ENCODE measurements at regions not wholly inside any gene's neighbourhood (a gene's known extent, or its start where the extent isn't known, plus 50 kb on each side); places are given as distances from the start of the nearest gene placed in this dataset.

- no peak overlapping the region for H3K27ac ChIP-seq
- no peak for DNase-seq
- no peak overlapping the region for H3K9ac ChIP-seq (ENCODE audit: low read depth in 2 of 2, low read length in 2 of 2)
- no peaks in the 10 kb centered on the region for H3K9me3 ChIP-seq
- H3K4me1 ChIP-seq = no peaks in the 10 kb centered on the region
- H3K4me3 ChIP-seq = no peak overlapping the region
- H3K36me3 ChIP-seq = no peaks in the 10 kb centered on the region
- no peaks in the 10 kb centered on the region for H3K27me3 ChIP-seq
- intact Hi-C loops (cut with DNase I) = no loop called here
- no peak for TF ChIP-seq CTCF (IDR thresholded peaks at IDR 0.05)
Observed at GRCh38 chr2:6648596-6649247, 217.0 kb downstream of the CMPK2 start.

- no peaks in the 10 kb centered on the region for H3K36me3 ChIP-seq
- no peak for TF ChIP-seq CTCF (IDR thresholded peaks at IDR 0.05)
- H3K27ac ChIP-seq = no peak overlapping the region
- H3K9ac ChIP-seq (ENCODE audit: low read depth in 2 of 2, low read length in 2 of 2) = no peak overlapping the region
- DNase-seq = no peak
- intact Hi-C loops (cut with DNase I) = no loop called here
- H3K4me3 ChIP-seq = no peak overlapping the region
- no peaks in the 10 kb centered on the region for H3K4me1 ChIP-seq
- no peaks in the 10 kb centered on the region for H3K27me3 ChIP-seq
- H3K9me3 ChIP-seq = no peaks in the 10 kb centered on the region
Observed at GRCh38 chr2:6650311-6650710, 215.4 kb downstream of the CMPK2 start.

GRCh38 chr2:6652251-6652650 lies 213.5 kb downstream of the CMPK2 start:
- DNase-seq = no peak
- Histone ChIP-seq H3K4me1 (no peaks in the 10 kb centered on the region), H3K36me3 (no peaks in the 10 kb centered on the region), H3K27me3 (no peaks in the 10 kb centered on the region), H3K9me3 (no peaks in the 10 kb centered on the region), H3K9ac (ENCODE audit: low read depth in 2 of 2, low read length in 2 of 2) (no peak overlapping the region), H3K4me3 (no peak overlapping the region), H3K27ac (no peak overlapping the region)
- intact Hi-C loops (cut with DNase I) = no loop called here
- no peak for TF ChIP-seq CTCF (IDR thresholded peaks at IDR 0.05)

GRCh38 chr2:6653281-6653750 lies 212.4 kb downstream of the CMPK2 start:
- Histone ChIP-seq H3K27me3 (no peaks in the 10 kb centered on the region), H3K27ac (no peak overlapping the region), H3K36me3 (no peaks in the 10 kb centered on the region), H3K9me3 (no peaks in the 10 kb centered on the region), H3K9ac (ENCODE audit: low read depth in 2 of 2, low read length in 2 of 2) (no peak overlapping the region), H3K4me3 (no peak overlapping the region), H3K4me1 (no peaks in the 10 kb centered on the region)
- intact Hi-C loops (cut with DNase I) = no loop called here
- TF ChIP-seq CTCF (IDR thresholded peaks at IDR 0.05) = no peak
- no peak for DNase-seq

- H3K4me3 ChIP-seq = no peak overlapping the region
- H3K36me3 ChIP-seq = no peaks in the 10 kb centered on the region
- H3K27me3 ChIP-seq = no peaks in the 10 kb centered on the region
- no peak overlapping the region for H3K27ac ChIP-seq
- no peaks in the 10 kb centered on the region for H3K9me3 ChIP-seq
- H3K4me1 ChIP-seq = no peaks in the 10 kb centered on the region
- DNase-seq = no peak
- no peak for TF ChIP-seq CTCF (IDR thresholded peaks at IDR 0.05)
- H3K9ac ChIP-seq (ENCODE audit: low read depth in 2 of 2, low read length in 2 of 2) = no peak overlapping the region
- intact Hi-C loops (cut with DNase I) = no loop called here
Observed at GRCh38 chr2:6654279-6654678, 211.4 kb downstream of the CMPK2 start.
